H9 (cell line): ENCODE measurements at regions not wholly inside any gene's neighbourhood (a gene's known extent, or its start where the extent isn't known, plus 50 kb on each side); places are given as distances from the start of the nearest gene placed in this dataset.

Source experiments
- DNase-seq: peaks from one replicate; pipeline ENCODE4 v3.0.0-alpha.2; 2017
- H2AFZ ChIP-seq: one replicate; pipeline ENCODE4 v1.6.1; 2013; ENCODE audit warnings: mild to moderate bottlenecking, low read length, control low read depth, moderate library complexity
- H2AK5ac ChIP-seq: 2 replicates; pipeline ENCODE4 v1.6.1; 2013; ENCODE audit warnings: low read length, control low read depth, mixed read lengths; ENCODE audit not compliant: insufficient read length
- H2BK120ac ChIP-seq: one replicate; pipeline ENCODE4 v1.6.1; 2013; ENCODE audit warnings: low read depth, mild to moderate bottlenecking, low read length, control low read depth, inconsistent platforms; ENCODE audit not compliant: poor library complexity, severe bottlenecking
- H2BK12ac ChIP-seq: 2 replicates; pipeline ENCODE4 v1.6.1; 2013; ENCODE audit warnings: low read length, control low read depth, mixed read lengths, low read depth; ENCODE audit not compliant: insufficient read length
- H2BK15ac ChIP-seq: 2 replicates; pipeline ENCODE4 v1.6.1; 2013; ENCODE audit warnings: low read depth, low read length, control low read depth
- H2BK20ac ChIP-seq: one replicate; pipeline ENCODE4 v1.6.1; 2013; ENCODE audit warnings: low read depth, mild to moderate bottlenecking, low read length, control low read depth, inconsistent platforms; ENCODE audit not compliant: poor library complexity, severe bottlenecking
- H2BK5ac ChIP-seq: 2 replicates; pipeline ENCODE4 v1.6.1; 2013; ENCODE audit warnings: low read length, control low read depth, mixed read lengths; ENCODE audit not compliant: insufficient read length
- H3K14ac ChIP-seq: 2 replicates; pipeline ENCODE4 v1.6.1; 2013; ENCODE audit warnings: low read length, control low read depth; ENCODE audit not compliant: insufficient read depth
- H3K18ac ChIP-seq: 2 replicates; pipeline ENCODE4 v1.6.1; 2013; ENCODE audit warnings: low read depth, mild to moderate bottlenecking, mixed read lengths, low read length, control low read depth; ENCODE audit not compliant: insufficient read length
- H3K23ac ChIP-seq: 2 replicates; pipeline ENCODE4 v1.6.1; 2013; ENCODE audit warnings: low read length, control low read depth, mixed read lengths, low read depth; ENCODE audit not compliant: insufficient read length
- H3K23me2 ChIP-seq: 2 replicates; pipeline ENCODE4 v1.6.1; 2013; ENCODE audit warnings: low read depth, mild to moderate bottlenecking, mixed read lengths, low read length, control low read depth; ENCODE audit not compliant: insufficient read length, poor library complexity, severe bottlenecking
- H3K27ac ChIP-seq: 2 replicates; pipeline ENCODE4 v1.5.1; 2013; ENCODE audit warnings: low read length, control low read depth, mixed read lengths, low read depth; ENCODE audit not compliant: insufficient read length
- H3K27me3 ChIP-seq: 2 replicates; pipeline ENCODE4 v1.6.1; 2013; ENCODE audit warnings: low read length, control low read depth, inconsistent platforms; ENCODE audit not compliant: insufficient read depth
- H3K4ac ChIP-seq: 2 replicates; pipeline ENCODE4 v1.6.1; 2013; ENCODE audit warnings: low read depth, mild to moderate bottlenecking, control low read depth, inconsistent platforms, low read length, moderate library complexity
- H3K4me1 ChIP-seq: 2 replicates; pipeline ENCODE4 v1.6.1; 2013; ENCODE audit warnings: low read length, control low read depth, inconsistent platforms; ENCODE audit not compliant: insufficient read depth
- H3K4me2 ChIP-seq: 2 replicates; pipeline ENCODE4 v1.6.1; 2013; ENCODE audit warnings: low read length, control low read depth, mixed read lengths; ENCODE audit not compliant: insufficient read length, insufficient read depth
- H3K56ac ChIP-seq: 2 replicates; pipeline ENCODE4 v1.6.1; 2013; ENCODE audit warnings: low read depth, mild to moderate bottlenecking, mixed read lengths, low read length, control low read depth; ENCODE audit not compliant: insufficient read length
- H3K79me1 ChIP-seq: 2 replicates; pipeline ENCODE4 v1.6.1; 2013; ENCODE audit warnings: low read depth, mild to moderate bottlenecking, moderate library complexity, low read length, control low read depth, inconsistent platforms; ENCODE audit not compliant: insufficient read depth, poor library complexity, severe bottlenecking
- H3K79me2 ChIP-seq: 2 replicates; pipeline ENCODE4 v1.6.1; 2013; ENCODE audit warnings: low read length, control low read depth, inconsistent platforms; ENCODE audit not compliant: insufficient read depth
- H3K9ac ChIP-seq: 2 replicates; pipeline ENCODE4 v1.6.1; 2013; ENCODE audit warnings: low read length, control low read depth, mixed read lengths; ENCODE audit not compliant: insufficient read length; ENCODE audit errors: extremely low read depth
- H3K9me3 ChIP-seq: one replicate; pipeline ENCODE4 v1.6.1; 2013; ENCODE audit warnings: low read depth, low read length, inconsistent platforms; ENCODE audit not compliant: control insufficient read depth
- H3T11ph ChIP-seq: one replicate; pipeline ENCODE4 v1.6.1; 2013; ENCODE audit warnings: mild to moderate bottlenecking, low read length, control low read depth, inconsistent platforms
- H4K20me1 ChIP-seq: one replicate; pipeline ENCODE4 v1.6.1; 2013; ENCODE audit not compliant: control insufficient read depth, insufficient read length, insufficient read depth
- H4K5ac ChIP-seq: 2 replicates; pipeline ENCODE4 v1.6.1; 2013; ENCODE audit warnings: low read depth, mild to moderate bottlenecking, mixed read lengths, low read length, control low read depth; ENCODE audit not compliant: insufficient read length
- H4K8ac ChIP-seq: replicated peaks from 2 replicates; pipeline ENCODE4 v1.6.1; 2013; ENCODE audit warnings: low read length, control low read depth, mixed read lengths, low read depth; ENCODE audit not compliant: insufficient read length
- H4K91ac ChIP-seq: 2 replicates; pipeline ENCODE4 v1.6.1; 2013; ENCODE audit warnings: low read depth, mild to moderate bottlenecking, moderate library complexity, mixed read lengths, low read length, control low read depth; ENCODE audit not compliant: insufficient read length
- H3K27ac Mint-ChIP-seq, 3 experiments: 2 replicates in 2 of 3; 3 replicates in 1 of 3; pipeline ENCODE4 v1.8.0; 2020 to 2021; ENCODE audit warnings: mixed read lengths in 3 of 3, mild to moderate bottlenecking in 1 of 3, moderate library complexity in 1 of 3
- H3K27me3 Mint-ChIP-seq: 2 replicates; pipeline ENCODE4 v1.8.0; 2021; ENCODE audit warnings: low read depth, mild to moderate bottlenecking, moderate library complexity, mixed read lengths
- H3K36me3 Mint-ChIP-seq, 3 experiments: 2 replicates in 2 of 3; 3 replicates in 1 of 3; pipeline ENCODE4 v1.8.0; 2020 to 2021; ENCODE audit warnings: low read depth in 3 of 3, mixed read lengths in 3 of 3; ENCODE audit not compliant: insufficient read depth in 1 of 3
- H3K4me1 Mint-ChIP-seq, 2 experiments: 2 replicates each; pipeline ENCODE4 v1.8.0; 2020; ENCODE audit warnings: mixed read lengths in 2 of 2
- H3K4me3 Mint-ChIP-seq, 2 experiments: 2 replicates in 1 of 2; 3 replicates in 1 of 2; pipeline ENCODE4 v1.8.0; 2020 to 2021; ENCODE audit warnings: mild to moderate bottlenecking in 2 of 2, mixed read lengths in 2 of 2, moderate library complexity in 1 of 2
- H3K9me3 Mint-ChIP-seq, 2 experiments: 2 replicates in 1 of 2; 3 replicates in 1 of 2; pipeline ENCODE4 v1.8.0; 2020; ENCODE audit warnings: mild to moderate bottlenecking in 2 of 2, mixed read lengths in 2 of 2, moderate library complexity in 1 of 2
- CTCF ChIP-seq: fragments of 200-600 bp; sonication (generic); conservative IDR thresholded peaks from 3 replicates; pipeline ENCODE4 v1.8.0; 2021; ENCODE audit warnings: antibody characterized with exemption, mild to moderate bottlenecking
- whole genome bisulfite sequencing: extraction: QIAGEN DNeasy Blood & Tissue Kit; methylation state at CpG from one replicate; pipeline ENCODE4 v1.1.7; 2013; ENCODE audit warnings: missing lambda C conversion rate, low lambda C conversion rate, mixed read lengths; ENCODE audit not compliant: insufficient read length; ENCODE audit errors: extremely low coverage; 5-methylcytosine and 5-hydroxymethylcytosine counted together

GRCh38 chr1:199815947-199816346, 211.6 kb upstream of the NR5A2 start:
- Histone ChIP-seq H2BK120ac (no peak overlapping the region), H3K14ac (no peak overlapping the region), H2AK5ac (no peak overlapping the region), H4K20me1 (no peaks in the 10 kb centered on the region), H3K56ac (no peak overlapping the region), H3K9ac (no peak overlapping the region), H3K23ac (no peak overlapping the region), H4K5ac (no peak overlapping the region), H3K23me2 (no peaks in the 10 kb centered on the region), H3K27ac (no peak overlapping the region), H3K4me2 (no peak overlapping the region), H3K79me2 (no peaks in the 10 kb centered on the region; the same call in 1 of the 2 replicates), H2AFZ (no peak overlapping the region), H4K91ac (no peak overlapping the region), H2BK12ac (no peak overlapping the region), H2BK5ac (no peak overlapping the region), H3K18ac (no peak overlapping the region), H2BK15ac (no peak overlapping the region), H3K4ac (no peak overlapping the region), H3K9me3 (no peaks in the 10 kb centered on the region), H3T11ph (no peak overlapping the region), H3K79me1 (no peaks in the 10 kb centered on the region), H4K8ac (no peak overlapping the region), H2BK20ac (no peak overlapping the region), H3K27me3 (no peaks in the 10 kb centered on the region), H3K4me1 (no peaks in the 10 kb centered on the region)
- H3K27ac Mint-ChIP-seq: no peak overlapping the region
- no peak overlapping the region for H3K4me3 Mint-ChIP-seq
- H3K36me3 Mint-ChIP-seq: no peaks in the 10 kb centered on the region
- no peak for TF ChIP-seq CTCF
- no peaks in the 10 kb centered on the region for H3K27me3 Mint-ChIP-seq
- DNase-seq: no peak
- H3K4me1 Mint-ChIP-seq: peaks cover 15 to 16% of the 10 kb centered on the region in 2 experiments
- WGBS: no CpG with 5 or more reads among the region's 3 CpGs
- peaks cover 2 to 3% of the 10 kb centered on the region in 2 experiments; a peak in 2 of 5 replicates for H3K9me3 Mint-ChIP-seq
